Superior temporal gyrus (tissue), 1 donor: ENCODE measurements at regions not wholly inside any gene's neighbourhood (a gene's known extent, or its start where the extent isn't known, plus 50 kb on each side); places are given as distances from the start of the nearest gene placed in this dataset.
A peak's percentile ranks its signal among the peaks of the same experiment; 100 is the strongest.

Source experiments
- DNase-seq: peaks from one replicate; pipeline ENCODE4 v3.0.0-alpha.2; 2016; ENCODE audit errors: extremely low spot score

GRCh38 chr5:93062548-93062947, 518.5 kb downstream of the NR2F1-AS1 start:
- DNase-seq, result peak; percentile 51

GRCh38 chr5:93058309-93058708, 522.7 kb downstream of the NR2F1-AS1 start:
- no peak for DNase-seq

DNA sequence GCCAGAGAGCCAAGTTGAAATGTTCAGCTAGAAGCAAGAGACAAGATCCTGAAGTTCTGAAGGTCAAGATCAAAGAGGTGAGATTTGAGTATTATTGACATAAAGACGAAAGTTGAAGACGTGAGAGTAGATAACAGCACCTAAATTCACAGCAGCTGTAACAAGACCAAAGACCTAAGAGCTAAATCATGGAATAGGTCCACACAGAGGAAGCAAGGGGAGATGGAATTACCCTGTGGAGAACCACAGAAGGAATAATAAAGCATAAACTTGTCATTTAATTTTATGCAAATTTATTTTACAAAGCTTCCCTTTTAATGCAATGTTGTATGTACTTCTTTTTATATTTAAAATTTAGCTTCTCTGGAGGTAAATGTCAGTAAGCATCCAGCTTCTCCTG, 523.7 kb downstream of the NR2F1-AS1 start:
- no peak for DNase-seq

- DNase-seq, result no peak
Observed at GRCh38 chr5:93055971-93056370, 525.0 kb downstream of the NR2F1-AS1 start.

DNA sequence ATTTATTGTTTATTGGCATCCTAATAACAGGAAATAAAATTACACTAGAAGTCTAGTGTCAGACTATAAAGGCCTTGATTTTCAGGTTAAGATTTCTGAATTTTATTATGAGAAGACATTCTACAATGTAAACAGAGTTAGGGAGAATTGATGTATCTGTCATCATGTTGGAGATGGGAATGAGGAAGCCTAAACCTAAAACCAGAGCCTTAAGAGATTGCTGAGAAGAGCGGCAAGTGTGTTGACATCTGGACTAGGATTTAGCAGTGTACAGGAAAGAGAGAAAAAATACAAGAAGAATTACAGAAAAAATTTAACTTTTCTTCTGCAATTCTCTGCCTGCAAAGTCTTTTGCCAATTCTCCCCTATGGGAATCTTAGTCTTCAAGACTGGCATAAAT, 525.5 kb downstream of the NR2F1-AS1 start:
- DNase-seq, result no peak

DNA sequence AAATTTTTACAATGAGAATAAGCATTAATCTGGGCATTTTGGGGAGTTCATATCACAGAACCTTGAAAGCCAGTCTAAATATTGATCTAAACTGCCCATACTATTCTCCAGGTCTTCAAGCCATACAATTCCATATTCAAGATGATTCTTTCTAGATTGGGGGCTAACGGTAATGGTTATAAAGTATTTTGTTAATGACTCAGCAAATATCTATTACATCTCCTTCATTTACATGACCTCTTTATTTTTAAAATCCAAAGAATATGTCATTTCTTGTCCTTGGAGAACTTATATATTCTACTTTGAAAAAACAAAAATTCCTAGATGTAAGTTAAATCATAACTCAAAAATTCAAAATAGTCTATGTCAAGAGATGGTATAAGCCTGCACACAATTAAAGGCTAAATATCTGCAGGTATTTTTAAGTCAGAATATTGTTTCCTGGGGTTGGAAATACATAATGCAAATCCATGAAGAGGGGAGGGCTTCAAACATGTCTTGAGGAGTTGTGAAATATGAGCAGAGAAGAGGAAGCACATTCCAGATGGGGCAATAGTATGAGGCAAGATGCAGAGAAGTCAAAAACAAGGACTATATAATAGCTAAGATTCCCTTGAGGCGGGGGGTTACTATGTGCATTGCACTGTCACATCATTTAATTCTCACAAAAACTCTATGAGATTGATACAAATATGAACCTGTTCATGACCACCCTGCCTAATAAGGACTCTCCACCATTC, 526.4 kb downstream of the NR2F1-AS1 start:
- no peak for DNase-seq

- no peak for DNase-seq
Observed at GRCh38 chr5:93053825-93054224, 527.2 kb downstream of the NR2F1-AS1 start.

DNA sequence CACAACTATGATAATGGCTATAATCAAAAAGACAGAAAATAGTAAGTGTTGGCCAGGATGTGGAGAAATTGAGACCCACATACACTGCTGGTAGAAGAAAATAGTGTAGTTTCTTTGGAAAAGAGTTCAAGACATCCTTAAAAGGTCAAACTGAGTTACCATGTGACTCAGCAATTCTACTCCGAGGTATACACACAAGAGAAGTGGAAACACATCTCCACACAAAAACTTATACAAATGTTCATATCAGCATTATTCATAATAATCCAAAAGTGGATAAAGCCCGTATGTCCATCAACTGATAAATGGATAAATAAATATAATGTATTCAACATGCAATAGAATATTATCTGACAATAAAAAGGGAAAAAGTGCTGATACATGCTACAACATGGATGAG, 532.2 kb downstream of the NR2F1-AS1 start:
- DNase-seq, result no peak

DNA sequence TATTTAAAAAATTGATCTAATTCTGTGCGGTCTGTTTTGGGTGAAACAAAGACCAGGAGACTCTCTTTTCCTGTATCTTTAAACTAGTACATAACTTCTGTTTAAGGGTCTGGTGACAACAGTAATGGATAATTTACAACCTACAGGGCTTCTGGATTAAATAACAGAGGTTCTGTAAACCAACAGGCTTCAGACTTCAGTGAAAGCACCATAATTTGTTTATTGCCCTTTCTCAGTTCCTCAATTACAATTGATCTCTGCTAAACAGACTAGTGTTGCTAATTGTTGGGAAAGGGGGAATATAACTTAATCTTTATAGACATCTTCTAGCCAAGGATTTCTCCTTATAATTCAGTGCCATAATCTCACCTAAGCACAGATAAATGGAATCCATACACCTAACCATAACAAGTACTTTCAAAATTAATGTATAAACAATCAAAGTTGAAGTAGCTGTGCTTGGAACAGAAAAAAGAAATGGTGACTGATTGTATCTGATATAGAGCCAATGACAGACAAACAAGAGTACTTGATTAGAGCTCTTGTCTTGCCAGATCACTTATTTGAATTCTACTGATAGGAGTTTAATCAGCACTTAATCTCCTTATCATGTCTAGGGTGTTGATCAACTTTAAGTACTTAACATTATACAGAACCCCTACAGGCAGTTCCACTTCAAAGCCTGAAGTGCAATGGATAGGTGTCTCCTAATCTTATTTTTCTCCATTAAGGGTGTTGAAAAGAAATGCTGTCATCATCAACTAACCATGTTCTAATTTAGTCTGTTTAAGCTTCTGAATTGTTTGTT, 536.0 kb downstream of the NR2F1-AS1 start:
- no peak for DNase-seq

DNA sequence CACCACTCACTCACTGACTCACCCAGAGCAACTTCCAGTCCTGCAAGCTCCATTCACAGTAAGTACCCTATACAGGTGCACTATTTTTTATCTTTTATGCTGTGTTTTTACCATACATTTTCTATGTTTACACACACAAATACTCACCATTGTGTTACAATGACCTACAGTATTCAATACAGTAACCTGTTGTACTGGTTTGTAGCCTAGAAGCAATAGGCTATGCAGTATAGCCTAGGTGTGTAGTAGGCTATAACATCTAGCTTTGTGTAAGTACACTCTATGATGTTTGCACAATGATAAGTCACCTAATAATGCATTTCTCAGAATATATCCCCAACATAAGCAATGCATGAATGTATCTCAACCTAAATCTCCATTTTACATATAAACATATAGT, 541.1 kb downstream of the NR2F1-AS1 start:
- DNase-seq, result no peak

- DNase-seq, result no peak
Observed at GRCh38 chr5:93034621-93035590, 546.1 kb downstream of the NR2F1-AS1 start.

- DNase-seq, result no peak
Observed at GRCh38 chr5:93022796-93023447, 558.1 kb downstream of the NR2F1-AS1 start.

DNA sequence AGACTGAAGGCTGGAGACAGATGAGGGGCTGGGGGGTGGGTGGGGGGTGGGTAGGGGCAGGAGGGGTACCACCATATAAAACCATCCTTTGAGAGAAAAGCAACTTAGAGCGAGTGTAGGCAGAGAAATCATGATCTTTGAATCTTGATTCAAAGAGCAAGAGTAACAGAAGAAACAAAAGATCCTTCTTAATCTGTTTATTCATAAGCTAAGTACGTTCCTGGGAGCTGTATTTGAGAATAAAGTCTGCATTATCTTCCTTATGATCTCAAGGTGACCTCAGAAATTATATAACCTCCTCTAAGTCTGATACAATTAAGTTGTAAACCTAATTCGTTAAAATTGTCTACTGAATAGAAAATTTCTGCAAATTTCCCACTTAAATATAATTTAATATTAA, 558.8 kb downstream of the NR2F1-AS1 start:
- no peak for DNase-seq

DNA sequence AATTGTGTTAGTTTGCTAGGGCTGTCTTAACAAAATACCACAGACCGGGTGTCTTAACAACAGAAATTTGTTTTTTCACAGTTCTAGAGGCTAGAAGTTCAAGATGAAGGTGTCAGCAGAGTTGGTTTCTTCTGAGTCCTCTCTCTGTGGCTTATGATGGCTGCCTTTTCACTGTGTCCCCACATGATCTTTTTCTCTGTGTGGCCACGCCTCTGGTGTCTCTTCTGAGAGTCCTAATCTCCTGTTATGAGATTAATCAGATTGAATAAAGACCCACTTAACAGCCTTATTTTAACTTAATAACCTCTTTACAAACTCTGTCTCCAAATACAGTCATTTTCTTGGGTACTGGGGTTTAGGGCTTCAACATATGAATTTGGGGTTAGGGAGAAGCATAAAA, 561.1 kb downstream of the NR2F1-AS1 start:
- no peak for DNase-seq

DNA sequence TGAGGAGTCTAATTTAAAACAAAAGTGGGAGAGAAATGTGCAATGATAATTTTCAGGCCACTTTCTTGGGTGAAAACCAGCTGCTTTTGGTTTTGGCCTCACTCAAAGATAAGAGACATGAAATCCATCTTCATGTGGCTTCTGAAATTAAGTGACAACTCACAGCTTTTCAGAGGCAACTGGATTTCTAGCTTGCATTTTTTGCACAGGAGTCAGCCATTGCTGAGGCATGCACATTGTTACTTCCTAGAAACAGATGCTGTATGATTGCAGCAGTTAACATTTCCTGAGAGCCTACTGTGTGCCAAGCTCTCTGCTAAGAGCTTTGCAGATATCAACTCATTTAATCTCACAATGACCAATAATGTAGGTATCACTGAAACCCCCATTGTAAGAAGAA, 562.6 kb downstream of the NR2F1-AS1 start:
- DNase-seq, result no peak

DNA sequence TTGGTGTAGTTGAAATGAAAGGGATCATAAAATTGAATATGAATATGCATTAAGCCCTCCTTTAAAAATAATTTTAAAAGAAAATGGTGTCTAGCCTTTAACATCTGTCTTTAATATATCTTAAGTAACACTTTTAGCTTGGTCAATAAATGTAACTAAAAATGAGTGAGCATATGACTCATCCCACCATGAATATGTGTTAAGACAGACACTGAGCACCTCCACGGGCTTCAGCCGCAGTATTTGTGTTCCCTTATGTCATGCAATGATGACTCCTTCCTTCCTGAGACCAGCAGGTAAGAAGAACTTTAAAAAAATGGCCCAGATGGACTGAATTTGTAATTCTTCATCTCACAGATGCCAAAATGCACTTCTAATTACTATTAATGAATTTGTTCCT, 563.2 kb downstream of the NR2F1-AS1 start:
- DNase-seq, result no peak

DNA sequence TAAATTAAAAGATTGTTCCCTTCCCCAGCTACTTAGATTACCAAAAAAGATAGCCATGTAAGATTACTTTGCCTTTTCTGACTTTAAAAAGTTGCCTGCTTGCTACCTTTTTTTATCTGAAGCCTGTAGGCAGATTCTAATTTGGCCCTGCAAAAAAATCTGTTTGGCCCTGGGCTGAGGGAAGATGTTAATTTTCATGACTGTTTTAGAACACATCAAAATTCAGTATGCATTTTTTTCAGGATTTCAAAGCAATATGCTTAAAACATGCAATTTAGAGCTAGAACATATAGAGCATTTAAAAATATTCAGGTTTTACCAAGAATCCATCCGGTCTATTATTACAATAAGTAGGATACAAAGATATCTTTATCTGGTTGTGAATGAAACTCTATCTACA, 563.6 kb downstream of the NR2F1-AS1 start:
- DNase-seq, result no peak

DNA sequence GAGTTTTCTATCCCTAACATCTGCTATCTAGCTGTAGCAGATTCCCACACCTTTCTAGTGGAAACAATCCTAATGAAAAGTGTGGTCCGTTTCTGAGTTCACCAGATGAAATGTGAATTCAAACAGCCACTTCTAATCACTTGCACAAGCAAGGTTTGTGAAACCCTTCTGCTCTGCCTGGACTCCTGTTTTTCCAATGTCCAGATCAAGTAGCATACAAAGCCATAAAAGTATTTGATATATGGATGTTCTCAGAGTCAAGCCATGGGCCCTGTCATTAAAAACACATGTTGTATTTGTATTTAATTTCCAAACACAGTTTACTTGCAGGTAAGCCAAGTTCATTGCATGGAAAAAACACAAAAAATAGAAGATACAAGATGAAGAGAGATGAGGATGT, 570.4 kb downstream of the NR2F1-AS1 start:
- no peak for DNase-seq

GRCh38 chr5:93010037-93010436, 571.0 kb downstream of the NR2F1-AS1 start:
- DNase-seq, result no peak

DNA sequence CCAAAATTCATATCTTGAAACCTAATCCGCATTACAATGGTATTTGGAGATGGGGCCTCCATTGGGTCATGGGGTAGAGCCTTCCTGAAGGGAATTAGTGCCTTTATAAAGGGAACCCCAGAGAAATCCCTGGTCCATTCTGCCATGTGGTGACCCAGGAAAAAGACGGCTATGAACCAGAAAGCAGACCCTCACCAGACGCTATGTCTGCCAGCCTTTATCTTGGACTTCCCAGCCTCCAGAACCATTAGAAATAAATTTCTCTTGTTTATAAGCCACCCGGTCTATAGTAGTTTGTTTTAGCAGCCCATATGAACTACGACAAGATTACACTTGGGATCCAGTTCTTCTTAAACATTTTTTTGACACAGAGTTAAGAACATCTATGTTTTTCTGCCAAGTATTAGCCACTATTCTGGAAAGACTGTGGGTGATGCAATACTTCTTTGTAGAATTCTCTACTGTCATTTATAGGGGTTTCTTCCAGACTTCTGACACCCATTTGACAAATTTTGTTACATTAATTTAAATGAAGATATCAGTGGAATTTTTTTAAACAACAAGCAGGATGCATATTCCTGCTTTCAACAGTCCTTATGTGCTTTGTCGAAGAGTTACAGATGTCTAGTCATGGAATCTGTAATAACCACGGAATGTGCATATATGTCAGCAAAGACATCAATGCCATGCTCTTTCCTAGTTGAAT, 572.4 kb downstream of the NR2F1-AS1 start:
- no peak for DNase-seq

- DNase-seq, result no peak
Observed at GRCh38 chr5:93006915-93007314, 574.1 kb downstream of the NR2F1-AS1 start.
